ENCODE measurements at regions not wholly inside any gene's neighbourhood (a gene's known extent, or its start where the extent isn't known, plus 50 kb on each side); places are given as distances from the start of the nearest gene placed in this dataset.

DNA sequence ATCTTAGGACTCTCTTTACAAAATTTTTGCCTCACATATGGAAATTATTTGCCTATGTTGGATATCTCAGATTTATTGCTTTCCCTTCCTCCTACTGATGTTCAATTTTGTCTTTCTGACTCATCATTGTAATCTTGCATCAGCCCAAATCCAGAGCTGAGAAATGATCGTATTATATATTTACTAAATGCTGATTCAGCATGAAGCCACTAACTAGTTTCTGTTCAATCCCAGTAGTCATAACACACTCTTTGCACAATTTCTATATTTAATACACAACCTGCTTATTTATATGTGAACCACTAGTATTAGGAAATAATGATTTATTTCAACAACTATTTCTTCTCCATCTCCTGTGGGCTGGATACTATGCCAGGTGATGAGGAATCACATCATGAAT lies 161.1 kb upstream of the PCDH17 start:
- TF ChIP-seq TAF1 (IDR thresholded peaks at IDR 0.05; ENCODE audit: low read depth) (no peak), YY1 (IDR thresholded peaks at IDR 0.05; ENCODE audit: low read depth) (no peak), FOXM1 (IDR thresholded peaks at IDR 0.05; ENCODE audit: borderline replicate concordance, low read depth) (no peak), RAD21 (IDR thresholded peaks at IDR 0.05; ENCODE audit: low read depth) (no peak), EP300 (IDR thresholded peaks at IDR 0.05; ENCODE audit: borderline replicate concordance) (no peak), CEBPB (IDR thresholded peaks at IDR 0.05) (no peak)
- TF ChIP-seq, protein P1, sequence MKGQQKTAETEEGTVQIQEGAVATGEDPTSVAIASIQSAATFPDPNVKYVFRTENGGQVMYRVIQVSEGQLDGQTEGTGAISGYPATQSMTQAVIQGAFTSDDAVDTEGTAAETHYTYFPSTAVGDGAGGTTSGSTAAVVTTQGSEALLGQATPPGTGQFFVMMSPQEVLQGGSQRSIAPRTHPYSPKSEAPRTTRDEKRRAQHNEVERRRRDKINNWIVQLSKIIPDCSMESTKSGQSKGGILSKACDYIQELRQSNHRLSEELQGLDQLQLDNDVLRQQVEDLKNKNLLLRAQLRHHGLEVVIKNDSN (IDR thresholded peaks at IDR 0.05): no peak
